GM21786 (cell line): ENCODE measurements at regions not wholly inside any gene's neighbourhood (a gene's known extent, or its start where the extent isn't known, plus 50 kb on each side); places are given as distances from the start of the nearest gene placed in this dataset.

Source experiments
- ATAC-seq: cut with Tn5 transposase; IDR thresholded peaks from one replicate; pipeline ENCODE4 v1.9.1; 2021; ENCODE audit not compliant: unreplicated experiment

GRCh38 chr13:30108216-30108912, 199.0 kb downstream of the KATNAL1 start:
- ATAC-seq: no peak

- no peak for ATAC-seq
Observed at GRCh38 chr13:30107521-30108136, 199.7 kb downstream of the KATNAL1 start.

DNA sequence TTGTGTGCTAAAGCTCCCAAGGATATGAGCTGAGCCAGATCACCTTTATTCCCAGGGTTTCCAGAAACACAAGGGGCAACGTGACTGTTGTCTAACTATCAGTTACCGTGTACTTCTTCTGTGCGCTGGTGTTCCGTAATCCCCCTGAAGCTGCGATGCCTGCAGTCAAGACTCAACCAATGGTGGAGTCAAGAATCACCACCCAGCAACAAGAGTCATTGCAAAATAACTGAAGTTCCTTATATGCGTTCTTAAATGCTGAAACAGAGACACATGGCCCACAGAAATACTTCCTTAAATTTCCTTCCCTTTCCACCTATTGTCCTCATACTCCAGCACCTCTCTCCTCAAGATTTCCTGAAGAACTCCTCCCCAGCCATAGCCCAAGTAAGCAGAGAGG, 200.2 kb downstream of the KATNAL1 start:
- no peak for ATAC-seq

DNA sequence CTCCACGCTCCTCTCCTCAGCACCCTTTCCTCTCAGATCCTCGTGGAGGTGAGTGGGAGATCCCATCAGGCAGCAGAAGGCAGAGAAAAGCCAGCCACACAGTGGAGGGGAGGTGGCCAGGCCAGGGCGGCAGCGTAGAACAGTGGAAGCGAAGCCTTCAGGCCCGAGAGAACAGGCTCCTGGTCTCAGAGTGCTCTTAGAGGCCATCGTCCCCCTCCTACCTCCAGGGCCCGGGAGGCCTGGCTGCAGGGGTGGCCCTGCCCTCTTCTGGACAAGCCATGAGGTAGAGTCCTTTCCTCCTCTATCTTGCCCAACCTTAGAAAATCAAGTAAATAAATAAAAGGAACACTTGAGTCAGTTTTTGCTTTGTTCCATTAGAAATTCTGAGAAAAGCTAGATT, 202.0 kb downstream of the KATNAL1 start:
- no peak for ATAC-seq

DNA sequence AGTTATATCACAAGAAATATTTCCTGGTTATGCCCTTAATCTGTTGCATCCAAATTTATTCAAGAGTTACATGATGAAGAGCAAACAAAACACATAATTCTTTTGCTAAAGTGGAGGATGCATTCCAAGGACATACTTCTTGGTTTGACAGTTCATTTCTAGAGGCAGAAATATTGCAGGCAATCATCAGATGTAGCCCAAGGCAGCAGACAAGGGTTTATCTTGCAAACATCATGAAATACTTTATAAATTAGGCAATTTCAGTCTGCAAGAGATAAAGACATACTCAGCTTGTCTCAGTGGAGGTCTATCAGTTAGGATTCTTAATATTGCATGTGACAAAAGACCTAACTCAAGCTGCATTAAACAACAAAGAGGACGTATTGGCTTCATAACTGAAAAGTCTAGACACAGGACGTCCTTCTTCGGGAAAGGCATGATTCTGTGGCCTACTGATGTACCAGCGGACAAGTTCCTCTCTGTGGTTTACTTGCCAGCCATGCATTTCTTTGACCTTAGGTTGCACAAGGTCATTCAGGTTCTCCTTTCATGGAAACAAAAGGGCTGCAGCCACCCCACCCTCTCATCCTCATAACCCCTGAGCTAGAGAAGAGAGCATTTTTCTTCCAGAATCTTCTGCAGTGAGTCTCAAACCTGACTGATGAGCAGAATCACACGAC, 204.1 kb downstream of the KATNAL1 start:
- no peak for ATAC-seq

DNA sequence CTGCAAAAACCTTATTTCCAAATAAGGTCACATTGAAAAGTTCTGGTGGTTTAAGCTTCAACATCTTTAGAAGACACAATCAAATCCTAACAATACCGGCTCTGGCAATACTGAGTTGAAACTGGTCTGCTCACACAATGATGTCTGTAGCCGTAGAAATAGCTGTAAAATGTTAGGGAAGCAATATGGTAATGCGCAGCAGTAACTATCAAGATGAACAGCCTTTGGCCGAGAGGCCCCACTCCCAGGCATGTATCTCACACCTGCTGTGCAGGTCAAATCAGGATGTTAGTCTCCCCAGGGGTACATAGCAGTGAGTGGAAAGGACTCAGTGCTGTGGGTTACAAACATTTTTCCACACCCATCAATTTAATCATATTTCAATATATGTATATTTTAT, 207.1 kb downstream of the KATNAL1 start:
- ATAC-seq: no peak

DNA sequence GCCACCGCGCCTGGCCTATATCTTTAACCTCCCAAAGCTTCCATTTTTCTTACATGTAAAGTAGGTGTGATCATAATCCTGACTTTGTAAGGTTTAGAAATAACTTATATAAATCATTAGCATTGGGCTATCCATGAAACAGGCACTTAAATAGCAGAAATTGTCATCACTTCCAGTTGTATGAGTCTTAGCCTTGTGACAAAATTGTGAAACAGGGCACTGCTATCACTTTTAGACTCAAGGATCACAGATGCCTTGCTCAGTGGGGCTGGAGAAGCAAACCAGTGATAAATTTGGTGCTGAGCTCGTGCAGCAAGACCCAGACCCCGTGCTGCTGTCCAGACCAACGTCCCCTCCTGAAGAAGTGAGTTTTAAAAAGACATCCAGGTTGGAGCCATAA, 209.7 kb downstream of the KATNAL1 start:
- ATAC-seq: no peak

DNA sequence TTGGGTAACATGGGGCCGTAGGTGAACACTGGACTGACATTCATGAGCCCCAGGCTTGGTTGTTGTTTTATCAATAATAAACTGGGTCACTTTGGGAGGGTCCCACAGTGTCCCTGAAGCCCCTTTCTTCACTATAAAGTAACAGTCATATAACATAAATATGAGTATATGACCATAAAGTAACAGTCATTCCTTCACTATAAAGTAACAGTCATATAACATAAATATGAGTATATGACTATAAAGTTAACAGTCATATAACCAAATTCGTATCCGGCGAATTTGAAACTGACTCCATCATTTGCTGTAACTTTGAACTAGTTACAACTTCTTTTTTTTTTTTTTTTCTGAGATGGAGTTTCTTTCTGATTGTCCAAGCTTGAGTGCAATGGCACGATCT, 210.3 kb downstream of the KATNAL1 start:
- ATAC-seq: no peak

GRCh38 chr13:30094015-30094414, 213.3 kb downstream of the KATNAL1 start:
- no peak for ATAC-seq

- no peak for ATAC-seq
Observed at GRCh38 chr13:30093236-30093635, 214.1 kb downstream of the KATNAL1 start.

DNA sequence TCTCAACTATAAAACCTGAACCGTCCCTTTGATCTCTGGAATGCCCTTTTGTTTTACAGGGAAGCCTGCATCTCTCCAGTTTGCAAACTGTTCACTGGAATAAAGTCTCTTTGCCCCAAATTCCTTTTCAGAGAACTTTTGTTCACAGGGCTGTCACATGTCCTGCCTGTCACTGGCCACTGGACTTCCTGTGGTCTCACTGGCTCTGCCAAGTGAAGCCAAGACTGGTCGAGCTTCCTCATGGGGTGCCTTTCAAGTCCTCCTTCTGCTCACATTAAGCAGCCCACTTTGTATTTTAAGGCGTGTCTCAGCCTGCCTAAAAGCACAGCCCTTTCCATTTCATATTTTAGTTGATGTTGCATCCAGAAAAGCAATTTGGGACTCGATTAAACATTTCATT, 215.7 kb downstream of the KATNAL1 start:
- no peak for ATAC-seq

DNA sequence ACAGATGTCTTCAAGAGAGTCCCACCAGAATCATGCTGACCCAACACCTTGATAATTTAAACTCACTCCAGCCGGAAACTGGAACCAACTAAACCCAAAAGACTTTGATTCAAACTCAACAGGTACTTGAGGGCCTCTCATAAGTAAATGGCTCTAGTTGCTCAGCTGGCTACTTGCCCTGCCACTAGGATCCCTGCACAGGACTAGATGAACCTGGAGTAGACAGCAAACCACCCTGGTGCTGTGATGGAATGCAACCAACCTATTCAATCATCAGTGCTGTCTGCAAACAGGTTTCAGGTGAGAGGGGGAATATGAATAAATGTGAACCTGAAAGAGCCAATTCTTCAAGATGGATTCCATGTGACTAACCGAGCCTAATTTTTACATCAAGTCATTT, 216.3 kb downstream of the KATNAL1 start:
- ATAC-seq: no peak

- ATAC-seq: no peak
Observed at GRCh38 chr13:30088312-30088855, 219.0 kb downstream of the KATNAL1 start.

GRCh38 chr13:30085087-30085486, 222.3 kb downstream of the KATNAL1 start:
- no peak for ATAC-seq

- no peak for ATAC-seq
Observed at GRCh38 chr13:30082391-30082790, 225.0 kb downstream of the KATNAL1 start.

DNA sequence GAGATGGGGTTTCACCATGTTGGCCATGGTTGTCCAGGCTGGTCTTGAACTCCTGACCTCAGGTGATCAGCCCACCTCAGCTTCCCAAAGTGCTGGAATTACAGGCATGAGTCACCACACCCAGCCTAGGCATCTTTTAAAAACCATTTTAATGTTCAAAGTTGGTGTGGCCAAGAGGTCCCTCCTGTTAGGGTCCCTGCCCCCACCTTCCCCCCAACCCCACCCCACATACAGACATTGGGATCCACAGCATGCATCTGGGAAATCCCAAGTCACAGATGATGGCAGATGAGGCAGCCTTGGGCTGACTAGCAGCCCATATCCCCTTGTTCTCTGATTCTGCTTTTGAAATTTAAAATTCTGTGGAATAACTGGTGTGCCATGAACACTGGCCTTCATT, 226.0 kb downstream of the KATNAL1 start:
- no peak for ATAC-seq

GRCh38 chr13:30079501-30079900, 227.8 kb downstream of the KATNAL1 start:
- no peak for ATAC-seq

- no peak for ATAC-seq
Observed at GRCh38 chr13:30078059-30078458, 227.6 kb upstream of the UBL3 start.

- ATAC-seq: no peak
Observed at GRCh38 chr13:30077240-30077735, 226.9 kb upstream of the UBL3 start.

- ATAC-seq: no peak
Observed at GRCh38 chr13:30074955-30075614, 224.7 kb upstream of the UBL3 start.

DNA sequence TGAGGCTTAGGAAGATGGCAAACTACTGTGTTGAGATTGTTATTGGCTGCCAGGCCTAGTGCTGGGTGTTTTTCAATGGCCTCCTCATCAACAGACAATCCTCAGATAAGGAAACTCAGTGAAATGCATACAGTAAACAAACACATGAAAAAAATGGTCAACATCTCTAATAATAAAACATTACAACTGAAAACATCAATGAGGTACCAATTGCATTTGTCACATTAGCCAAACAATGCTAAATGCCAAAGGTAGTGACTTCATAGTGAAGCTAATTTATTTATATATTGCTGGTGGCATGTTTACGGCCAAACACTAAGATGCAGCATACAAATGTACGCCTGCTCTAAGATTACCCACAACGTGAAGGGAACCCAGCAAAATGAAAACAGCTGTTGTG, 224.0 kb upstream of the UBL3 start:
- no peak for ATAC-seq
